Ishikawa (cell line): ENCODE measurements at regions not wholly inside any gene's neighbourhood (a gene's known extent, or its start where the extent isn't known, plus 50 kb on each side); places are given as distances from the start of the nearest gene placed in this dataset.

ENCODE experiments used
- CEBPB ChIP-seq: IDR thresholded peaks from 2 replicates; pipeline ENCODE4 v1.6.1; 2012
- CREB1 ChIP-seq: IDR thresholded peaks from 2 replicates; pipeline ENCODE4 v1.6.1; 2012; ENCODE audit warnings: low read depth
- EGR1 ChIP-seq: IDR thresholded peaks from 2 replicates; pipeline ENCODE4 v1.6.1; 2012
- EP300 ChIP-seq: IDR thresholded peaks from 2 replicates; pipeline ENCODE4 v1.6.1; 2012; ENCODE audit warnings: borderline replicate concordance
- FOXM1 ChIP-seq: IDR thresholded peaks from 2 replicates; pipeline ENCODE4 v1.6.1; 2012; ENCODE audit warnings: low read depth, borderline replicate concordance
- NFIC ChIP-seq: IDR thresholded peaks from 2 replicates; pipeline ENCODE4 v1.6.1; 2012
- RAD21 ChIP-seq: IDR thresholded peaks from 2 replicates; pipeline ENCODE4 v1.6.1; 2012; ENCODE audit warnings: low read depth
- TAF1 ChIP-seq: IDR thresholded peaks from 2 replicates; pipeline ENCODE4 v1.6.1; 2012; ENCODE audit warnings: low read depth, mild to moderate bottlenecking
- TCF12 ChIP-seq: IDR thresholded peaks from 2 replicates; pipeline ENCODE4 v1.6.1; 2012; ENCODE audit warnings: low read depth
- TEAD4 ChIP-seq: IDR thresholded peaks from 2 replicates; pipeline ENCODE4 v1.6.1; 2012
- YY1 ChIP-seq: IDR thresholded peaks from 2 replicates; pipeline ENCODE4 v1.6.1; 2012; ENCODE audit warnings: low read depth
- ZBTB7A ChIP-seq: IDR thresholded peaks from 2 replicates; pipeline ENCODE4 v1.6.1; 2012; ENCODE audit warnings: low read depth
- TF ChIP-seq, protein P1 (sequence below): IDR thresholded peaks from 2 replicates; pipeline ENCODE4 v1.6.1; 2012; ENCODE audit warnings: low read depth, mild to moderate bottlenecking
- TF ChIP-seq, protein P2 (sequence below): IDR thresholded peaks from 2 replicates; pipeline ENCODE4 v1.6.1; 2012
- TF ChIP-seq, protein P3 (sequence below): IDR thresholded peaks from 2 replicates; pipeline ENCODE4 v1.6.1; 2012

DNA sequence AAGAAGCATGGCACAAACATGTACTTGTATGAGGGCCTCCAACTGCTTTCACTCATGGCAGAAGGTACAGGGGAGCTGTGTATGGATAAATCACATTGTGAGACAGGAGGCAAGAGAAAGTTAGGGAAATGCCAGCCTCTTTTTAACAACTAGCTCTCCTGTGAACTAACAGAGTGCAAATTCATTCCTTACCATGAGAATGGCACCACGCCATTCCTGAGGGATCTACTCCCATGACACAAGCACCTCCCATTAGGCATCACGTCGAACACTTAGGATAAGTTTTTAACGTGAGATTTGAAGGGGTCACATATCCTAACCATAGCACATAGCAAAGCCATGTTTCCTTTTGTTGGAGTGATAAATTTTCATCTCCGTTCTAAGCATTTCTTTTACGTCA is 747.2 kb upstream of the CHD1 start:
- TF ChIP-seq CEBPB (no peak), TAF1 (no peak), ZBTB7A (no peak), EP300 (no peak), EGR1 (no peak), RAD21 (no peak), TCF12 (no peak), CREB1 (no peak), NFIC (no peak), YY1 (no peak), TEAD4 (no peak), FOXM1 (no peak)
- TF ChIP-seq, protein P1, sequence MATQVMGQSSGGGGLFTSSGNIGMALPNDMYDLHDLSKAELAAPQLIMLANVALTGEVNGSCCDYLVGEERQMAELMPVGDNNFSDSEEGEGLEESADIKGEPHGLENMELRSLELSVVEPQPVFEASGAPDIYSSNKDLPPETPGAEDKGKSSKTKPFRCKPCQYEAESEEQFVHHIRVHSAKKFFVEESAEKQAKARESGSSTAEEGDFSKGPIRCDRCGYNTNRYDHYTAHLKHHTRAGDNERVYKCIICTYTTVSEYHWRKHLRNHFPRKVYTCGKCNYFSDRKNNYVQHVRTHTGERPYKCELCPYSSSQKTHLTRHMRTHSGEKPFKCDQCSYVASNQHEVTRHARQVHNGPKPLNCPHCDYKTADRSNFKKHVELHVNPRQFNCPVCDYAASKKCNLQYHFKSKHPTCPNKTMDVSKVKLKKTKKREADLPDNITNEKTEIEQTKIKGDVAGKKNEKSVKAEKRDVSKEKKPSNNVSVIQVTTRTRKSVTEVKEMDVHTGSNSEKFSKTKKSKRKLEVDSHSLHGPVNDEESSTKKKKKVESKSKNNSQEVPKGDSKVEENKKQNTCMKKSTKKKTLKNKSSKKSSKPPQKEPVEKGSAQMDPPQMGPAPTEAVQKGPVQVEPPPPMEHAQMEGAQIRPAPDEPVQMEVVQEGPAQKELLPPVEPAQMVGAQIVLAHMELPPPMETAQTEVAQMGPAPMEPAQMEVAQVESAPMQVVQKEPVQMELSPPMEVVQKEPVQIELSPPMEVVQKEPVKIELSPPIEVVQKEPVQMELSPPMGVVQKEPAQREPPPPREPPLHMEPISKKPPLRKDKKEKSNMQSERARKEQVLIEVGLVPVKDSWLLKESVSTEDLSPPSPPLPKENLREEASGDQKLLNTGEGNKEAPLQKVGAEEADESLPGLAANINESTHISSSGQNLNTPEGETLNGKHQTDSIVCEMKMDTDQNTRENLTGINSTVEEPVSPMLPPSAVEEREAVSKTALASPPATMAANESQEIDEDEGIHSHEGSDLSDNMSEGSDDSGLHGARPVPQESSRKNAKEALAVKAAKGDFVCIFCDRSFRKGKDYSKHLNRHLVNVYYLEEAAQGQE: no peak
- TF ChIP-seq, protein P2, sequence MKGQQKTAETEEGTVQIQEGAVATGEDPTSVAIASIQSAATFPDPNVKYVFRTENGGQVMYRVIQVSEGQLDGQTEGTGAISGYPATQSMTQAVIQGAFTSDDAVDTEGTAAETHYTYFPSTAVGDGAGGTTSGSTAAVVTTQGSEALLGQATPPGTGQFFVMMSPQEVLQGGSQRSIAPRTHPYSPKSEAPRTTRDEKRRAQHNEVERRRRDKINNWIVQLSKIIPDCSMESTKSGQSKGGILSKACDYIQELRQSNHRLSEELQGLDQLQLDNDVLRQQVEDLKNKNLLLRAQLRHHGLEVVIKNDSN: no peak
- TF ChIP-seq, protein P3, sequence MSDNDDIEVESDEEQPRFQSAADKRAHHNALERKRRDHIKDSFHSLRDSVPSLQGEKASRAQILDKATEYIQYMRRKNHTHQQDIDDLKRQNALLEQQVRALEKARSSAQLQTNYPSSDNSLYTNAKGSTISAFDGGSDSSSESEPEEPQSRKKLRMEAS: no peak

DNA sequence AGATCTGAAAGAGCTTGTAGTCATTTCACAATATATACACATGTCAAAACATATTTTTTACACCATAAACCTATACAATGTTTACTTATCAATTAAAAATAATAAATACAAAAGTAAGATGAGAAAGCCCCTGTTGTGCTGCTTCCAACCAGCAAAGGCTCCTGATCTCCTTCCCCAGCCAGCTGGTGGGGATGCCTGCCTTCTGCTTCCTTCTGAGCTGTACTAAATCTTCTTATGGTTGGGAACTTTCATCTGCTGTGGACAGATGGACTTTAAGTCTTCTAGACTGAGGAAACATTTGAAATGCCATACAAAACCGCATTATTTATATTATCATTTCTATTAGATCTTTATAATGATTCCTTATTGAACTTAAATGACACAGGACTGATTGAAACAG is 745.3 kb upstream of the CHD1 start:
- no peak for TF ChIP-seq TCF12
- no peak for TF ChIP-seq EP300
- TF ChIP-seq, protein P1: no peak
- TF ChIP-seq, protein P2: no peak
- TF ChIP-seq EGR1: no peak
- no peak for TF ChIP-seq RAD21

DNA sequence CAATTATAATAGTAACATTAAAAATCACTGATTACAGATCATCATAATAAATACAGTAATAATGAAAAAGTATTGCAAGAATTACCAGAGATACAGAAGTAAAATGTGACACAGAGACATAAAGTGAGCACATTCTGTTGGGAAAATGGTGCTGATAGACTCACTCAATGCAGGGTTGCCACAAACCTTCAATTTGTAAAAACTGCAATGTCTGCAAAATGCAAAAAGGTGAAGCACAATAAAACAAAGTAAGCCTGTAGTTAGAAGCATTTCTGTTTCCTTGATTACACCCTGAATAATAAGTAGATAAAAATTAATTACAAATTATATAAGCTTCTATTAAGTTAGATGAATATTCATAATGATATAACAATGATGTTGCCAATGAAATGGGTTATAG is 736.2 kb upstream of the CHD1 start:
- TF ChIP-seq, protein P3: no peak
- TF ChIP-seq CREB1 (no peak), TEAD4 (no peak), TAF1 (no peak), YY1 (no peak), EGR1 (no peak), NFIC (no peak), TCF12 (no peak), FOXM1 (no peak), ZBTB7A (no peak), CEBPB (no peak), RAD21 (no peak), EP300 (no peak)
- TF ChIP-seq, protein P2: no peak
- TF ChIP-seq, protein P1: no peak

DNA sequence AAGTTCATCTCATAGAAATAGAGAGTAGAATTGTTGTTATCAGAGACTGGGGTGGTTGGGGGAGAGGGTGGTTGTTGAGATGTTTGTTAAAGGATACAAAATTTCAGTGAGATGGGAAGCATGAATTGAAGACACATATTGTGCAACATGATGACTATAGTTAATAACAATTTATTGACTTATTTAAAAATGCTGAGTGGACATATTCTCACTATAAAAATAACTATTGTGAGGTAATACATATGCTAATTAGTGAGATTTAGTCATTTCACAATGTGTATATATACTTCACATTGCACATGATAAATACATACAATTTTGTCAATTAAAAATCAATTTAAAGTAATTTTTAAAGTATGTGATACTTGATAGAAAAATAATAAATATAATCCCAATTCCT is 722.5 kb upstream of the CHD1 start:
- TF ChIP-seq, protein P3: no peak
- TF ChIP-seq NFIC (no peak), YY1 (no peak), TEAD4 (no peak), FOXM1 (no peak), TAF1 (no peak), ZBTB7A (no peak), EP300 (no peak), TCF12 (no peak)
- TF ChIP-seq, protein P2: no peak
- TF ChIP-seq, protein P1: no peak
